Fibroblast of lung (primary cell): ENCODE measurements at regions not wholly inside any gene's neighbourhood (a gene's known extent, or its start where the extent isn't known, plus 50 kb on each side); places are given as distances from the start of the nearest gene placed in this dataset.

Experiments
- EZH2 ChIP-seq: IDR thresholded peaks from 2 replicates; pipeline ENCODE4 v1.5.1; 2012; ENCODE audit warnings: low read length, control low read depth, mild to moderate bottlenecking; ENCODE audit errors: missing control alignments
- TF ChIP-seq, protein P1 (sequence below), 2 donors: IDR thresholded peaks in 1 of 2; conservative IDR thresholded peaks in 1 of 2; 1 replicate in 1 of 2; 2 replicates in 1 of 2; pipeline ENCODE4 v1.5.1; 2011 to 2012; ENCODE audit warnings: low read length in 2 of 2, control low read depth in 1 of 2, inconsistent platforms in 1 of 2, low read depth in 1 of 2, mild to moderate bottlenecking in 1 of 2

DNA sequence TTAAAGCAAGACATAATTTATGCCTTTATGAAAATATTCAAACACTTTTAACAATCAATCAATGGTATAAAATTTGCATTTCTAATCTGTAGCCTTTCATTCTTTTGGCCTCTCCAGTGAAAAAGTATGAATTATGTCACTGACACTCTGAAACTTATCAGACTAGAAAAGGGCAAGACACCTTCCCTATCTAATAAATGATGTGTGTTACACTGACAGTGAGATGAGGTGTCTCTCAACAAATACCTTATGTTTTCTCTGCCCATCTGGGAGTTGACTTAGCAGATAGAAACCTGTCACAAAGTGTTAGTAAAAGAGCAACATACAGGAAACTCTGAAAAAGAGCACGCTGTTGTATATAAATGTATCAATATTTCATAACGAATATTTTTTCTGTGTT, 94.2 kb upstream of the TECRL start:
- TF ChIP-seq EZH2 = no peak
- TF ChIP-seq, protein P1, sequence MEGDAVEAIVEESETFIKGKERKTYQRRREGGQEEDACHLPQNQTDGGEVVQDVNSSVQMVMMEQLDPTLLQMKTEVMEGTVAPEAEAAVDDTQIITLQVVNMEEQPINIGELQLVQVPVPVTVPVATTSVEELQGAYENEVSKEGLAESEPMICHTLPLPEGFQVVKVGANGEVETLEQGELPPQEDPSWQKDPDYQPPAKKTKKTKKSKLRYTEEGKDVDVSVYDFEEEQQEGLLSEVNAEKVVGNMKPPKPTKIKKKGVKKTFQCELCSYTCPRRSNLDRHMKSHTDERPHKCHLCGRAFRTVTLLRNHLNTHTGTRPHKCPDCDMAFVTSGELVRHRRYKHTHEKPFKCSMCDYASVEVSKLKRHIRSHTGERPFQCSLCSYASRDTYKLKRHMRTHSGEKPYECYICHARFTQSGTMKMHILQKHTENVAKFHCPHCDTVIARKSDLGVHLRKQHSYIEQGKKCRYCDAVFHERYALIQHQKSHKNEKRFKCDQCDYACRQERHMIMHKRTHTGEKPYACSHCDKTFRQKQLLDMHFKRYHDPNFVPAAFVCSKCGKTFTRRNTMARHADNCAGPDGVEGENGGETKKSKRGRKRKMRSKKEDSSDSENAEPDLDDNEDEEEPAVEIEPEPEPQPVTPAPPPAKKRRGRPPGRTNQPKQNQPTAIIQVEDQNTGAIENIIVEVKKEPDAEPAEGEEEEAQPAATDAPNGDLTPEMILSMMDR (conservative IDR thresholded peaks at IDR 0.05 in 1 of 2, IDR thresholded peaks at IDR 0.05 in 1 of 2; ENCODE audit: low read depth in 1 of 2, low read length in 2 of 2) = no peak
